ENCODE measurements at regions not wholly inside any gene's neighbourhood (a gene's known extent, or its start where the extent isn't known, plus 50 kb on each side); places are given as distances from the start of the nearest gene placed in this dataset.
"Not testable (repeated sequence)": the region's sequence is repeated elsewhere in the genome, so short reads cannot be mapped to it uniquely, and the experiment has no call there.

GRCh38 chr1:143786381-143786780, 185.4 kb downstream of the FAM72C start:
- not testable (repeated sequence) for H3K4me3 ChIP-seq (ENCODE audit: low read length); H3K9ac ChIP-seq (ENCODE audit: low read length); H3K27ac ChIP-seq (ENCODE audit: low read length); H4K20me1 ChIP-seq (ENCODE audit: insufficient read depth); H3F3A ChIP-seq (ENCODE audit: insufficient read depth, low read length, poor library complexity, severe bottlenecking); H3K27me3 ChIP-seq (ENCODE audit: insufficient read depth, low read depth, low read length); H3K9me3 ChIP-seq (ENCODE audit: low read length); H3K4me2 ChIP-seq (ENCODE audit: low read length); H3K79me2 ChIP-seq (replicated peaks; ENCODE audit: insufficient read depth, low read length); H3K36me3 ChIP-seq (ENCODE audit: insufficient read depth, low read length); H3K9me2 ChIP-seq (ENCODE audit: insufficient read depth, low read length); H2AFZ ChIP-seq (ENCODE audit: low read depth, low read length)

DNA sequence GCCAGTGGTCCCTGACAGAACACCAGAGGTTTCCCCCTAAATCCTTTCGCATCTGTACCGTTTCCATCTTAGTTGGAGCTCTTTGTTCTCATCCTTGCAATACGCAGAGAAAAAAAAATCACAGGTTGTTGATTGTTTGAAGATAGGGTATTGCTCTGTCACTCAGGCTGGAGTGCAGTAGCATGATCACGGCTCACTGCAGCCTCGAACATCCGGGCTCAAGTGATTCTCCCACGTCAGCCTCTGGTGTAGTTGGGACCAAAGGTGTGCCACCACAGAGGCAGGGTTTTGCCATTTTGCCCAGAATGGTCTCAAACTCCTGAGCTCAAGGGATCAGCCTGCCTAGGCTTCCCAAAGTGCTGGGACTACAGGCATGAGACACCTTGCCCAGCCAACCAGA, 185.9 kb downstream of the FAM72C start:
- H4K20me1 ChIP-seq (ENCODE audit: insufficient read depth); H3K79me2 ChIP-seq (replicated peaks; ENCODE audit: insufficient read depth, low read length); H3K36me3 ChIP-seq (ENCODE audit: insufficient read depth, low read length); H3K27ac ChIP-seq (ENCODE audit: low read length); H3K9me3 ChIP-seq (ENCODE audit: low read length); H3F3A ChIP-seq (ENCODE audit: insufficient read depth, low read length, poor library complexity, severe bottlenecking); H3K4me3 ChIP-seq (ENCODE audit: low read length); H3K4me2 ChIP-seq (ENCODE audit: low read length); H2AFZ ChIP-seq (ENCODE audit: low read depth, low read length); H3K9me2 ChIP-seq (ENCODE audit: insufficient read depth, low read length); H3K27me3 ChIP-seq (ENCODE audit: insufficient read depth, low read depth, low read length); H3K9ac ChIP-seq (ENCODE audit: low read length): not testable (repeated sequence)

GRCh38 chr1:143784239-143784882, 187.4 kb downstream of the FAM72C start:
- H3K9ac ChIP-seq (ENCODE audit: low read length); H4K20me1 ChIP-seq (ENCODE audit: insufficient read depth); H3K79me2 ChIP-seq (replicated peaks; ENCODE audit: insufficient read depth, low read length); H3K36me3 ChIP-seq (ENCODE audit: insufficient read depth, low read length); H3K4me2 ChIP-seq (ENCODE audit: low read length); H3K9me2 ChIP-seq (ENCODE audit: insufficient read depth, low read length); H3K9me3 ChIP-seq (ENCODE audit: low read length); H3K4me3 ChIP-seq (ENCODE audit: low read length); H3F3A ChIP-seq (ENCODE audit: insufficient read depth, low read length, poor library complexity, severe bottlenecking); H3K27ac ChIP-seq (ENCODE audit: low read length); H3K27me3 ChIP-seq (ENCODE audit: insufficient read depth, low read depth, low read length); H2AFZ ChIP-seq (ENCODE audit: low read depth, low read length): not testable (repeated sequence)

GRCh38 chr1:143778178-143778577, 193.6 kb downstream of the FAM72C start:
- H3K79me2 ChIP-seq (replicated peaks; ENCODE audit: insufficient read depth, low read length); H3K4me3 ChIP-seq (ENCODE audit: low read length); H4K20me1 ChIP-seq (ENCODE audit: insufficient read depth); H3K9me2 ChIP-seq (ENCODE audit: insufficient read depth, low read length); H3K9ac ChIP-seq (ENCODE audit: low read length); H3K9me3 ChIP-seq (ENCODE audit: low read length); H3K27me3 ChIP-seq (ENCODE audit: insufficient read depth, low read depth, low read length); H3K36me3 ChIP-seq (ENCODE audit: insufficient read depth, low read length); H3K27ac ChIP-seq (ENCODE audit: low read length); H3K4me2 ChIP-seq (ENCODE audit: low read length); H2AFZ ChIP-seq (ENCODE audit: low read depth, low read length); H3F3A ChIP-seq (ENCODE audit: insufficient read depth, low read length, poor library complexity, severe bottlenecking): not testable (repeated sequence)

DNA sequence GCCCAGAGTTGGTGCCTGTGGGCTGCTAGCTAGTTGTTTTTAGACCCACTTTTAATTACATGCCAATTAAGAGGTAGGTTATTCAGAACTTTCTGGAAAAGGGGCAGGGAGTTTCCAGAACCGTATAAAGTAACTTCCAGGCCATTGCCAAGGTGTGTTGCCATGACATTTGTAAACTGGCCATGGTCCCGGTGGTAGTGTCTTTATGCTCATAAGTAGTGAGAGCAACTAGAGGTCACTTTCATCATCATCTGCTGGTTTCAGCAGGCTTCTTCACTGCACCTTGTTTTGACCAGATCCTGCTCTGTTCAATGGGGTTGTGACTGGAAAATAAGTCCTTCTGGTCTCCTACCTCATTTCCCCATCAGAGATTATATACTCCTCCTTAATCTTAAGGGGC, 207.0 kb downstream of the FAM72C start:
- H3F3A ChIP-seq (ENCODE audit: insufficient read depth, low read length, poor library complexity, severe bottlenecking); H3K79me2 ChIP-seq (replicated peaks; ENCODE audit: insufficient read depth, low read length); H3K4me3 ChIP-seq (ENCODE audit: low read length); H2AFZ ChIP-seq (ENCODE audit: low read depth, low read length); H3K36me3 ChIP-seq (ENCODE audit: insufficient read depth, low read length); H4K20me1 ChIP-seq (ENCODE audit: insufficient read depth); H3K27ac ChIP-seq (ENCODE audit: low read length); H3K9me3 ChIP-seq (ENCODE audit: low read length); H3K4me2 ChIP-seq (ENCODE audit: low read length); H3K9ac ChIP-seq (ENCODE audit: low read length); H3K9me2 ChIP-seq (ENCODE audit: insufficient read depth, low read length); H3K27me3 ChIP-seq (ENCODE audit: insufficient read depth, low read depth, low read length): not testable (repeated sequence)

- not testable (repeated sequence) for H3K27me3 ChIP-seq (ENCODE audit: insufficient read depth, low read depth, low read length)
These were observed 211.4 kb downstream of the FAM72C start for GRCh38 chr1:143760366-143760765.

DNA sequence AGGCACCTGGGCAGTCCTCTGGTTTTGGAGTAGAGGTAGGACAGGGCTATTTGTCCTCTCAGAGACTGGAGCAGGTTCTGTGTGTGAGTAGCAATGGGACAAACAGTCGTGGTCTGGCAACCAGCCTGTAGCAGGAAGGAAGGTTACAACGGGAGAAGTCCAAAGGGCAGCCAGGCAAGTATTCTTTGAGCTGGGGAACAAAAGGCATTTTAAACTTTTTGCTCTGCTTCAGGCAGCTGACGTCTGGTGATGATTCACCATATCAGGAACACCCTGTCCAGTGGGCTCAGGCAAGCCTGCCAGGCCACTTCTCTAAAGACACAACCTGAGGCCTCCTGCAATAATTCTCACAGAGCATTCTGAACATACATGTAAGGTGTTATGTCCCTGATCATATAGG, 215.8 kb downstream of the FAM72C start:
- not testable (repeated sequence) for H2AFZ ChIP-seq (ENCODE audit: low read depth, low read length); H3K9me3 ChIP-seq (ENCODE audit: low read length); H3K36me3 ChIP-seq (ENCODE audit: insufficient read depth, low read length); H4K20me1 ChIP-seq (ENCODE audit: insufficient read depth); H3K9ac ChIP-seq (ENCODE audit: low read length); H3K79me2 ChIP-seq (replicated peaks; ENCODE audit: insufficient read depth, low read length); H3K27me3 ChIP-seq (ENCODE audit: insufficient read depth, low read depth, low read length); H3K27ac ChIP-seq (ENCODE audit: low read length); H3K4me3 ChIP-seq (ENCODE audit: low read length); H3K4me2 ChIP-seq (ENCODE audit: low read length); H3F3A ChIP-seq (ENCODE audit: insufficient read depth, low read length, poor library complexity, severe bottlenecking); H3K9me2 ChIP-seq (ENCODE audit: insufficient read depth, low read length)

More at GRCh38 chr1:143760366-143760765, 211.4 kb downstream of the FAM72C start:
- not testable (repeated sequence) for H3K4me3 ChIP-seq (ENCODE audit: low read length); H3F3A ChIP-seq (ENCODE audit: insufficient read depth, low read length, poor library complexity, severe bottlenecking); H3K27ac ChIP-seq (ENCODE audit: low read length); H4K20me1 ChIP-seq (ENCODE audit: insufficient read depth); H3K36me3 ChIP-seq (ENCODE audit: insufficient read depth, low read length); H3K79me2 ChIP-seq (replicated peaks; ENCODE audit: insufficient read depth, low read length); H3K9me2 ChIP-seq (ENCODE audit: insufficient read depth, low read length); H3K9ac ChIP-seq (ENCODE audit: low read length); H2AFZ ChIP-seq (ENCODE audit: low read depth, low read length); H3K4me2 ChIP-seq (ENCODE audit: low read length); H3K9me3 ChIP-seq (ENCODE audit: low read length)

Data from neural cell (in vitro differentiated cells).